ENCODE measurements at regions not wholly inside any gene's neighbourhood (a gene's known extent, or its start where the extent isn't known, plus 50 kb on each side); places are given as distances from the start of the nearest gene placed in this dataset.

GRCh38 chr20:11132819-11133415, 459.1 kb upstream of the JAG1 start:
- no peak for DNase-seq (ENCODE audit: low spot score)
- Mint-ChIP-seq H3K9me3 (peaks cover 6% of the 10 kb centered on the region), H3K4me1 (no peaks in the 10 kb centered on the region), H3K27ac (no peak overlapping the region), H3K4me3 (no peak overlapping the region), H3K27me3 (ENCODE audit: low read depth) (no peaks in the 10 kb centered on the region), H3K36me3 (no peaks in the 10 kb centered on the region)
- TF ChIP-seq EMX1 (CRISPR knock-in tag; IDR thresholded peaks at IDR 0.05) (no peak), ELF4 (CRISPR knock-in tag; IDR thresholded peaks at IDR 0.05; ENCODE audit: low read depth) (no peak), NFATC4 (CRISPR knock-in tag; IDR thresholded peaks at IDR 0.05) (no peak)
- ChIA-PET POLR2A (no interaction called here), CTCF (no interaction called here)
- ATAC-seq: no peak

GRCh38 chr20:11136691-11137090, 462.9 kb upstream of the JAG1 start:
- no peak for ATAC-seq
- H3K9me3 Mint-ChIP-seq: no peaks in the 10 kb centered on the region; the same call in 1 of the 2 replicates
- no peaks in the 10 kb centered on the region for H3K4me1 Mint-ChIP-seq
- no peak for DNase-seq (ENCODE audit: low spot score)
- CTCF ChIA-PET: no interaction called here
- H3K4me3 Mint-ChIP-seq: no peak overlapping the region
- H3K27me3 Mint-ChIP-seq (ENCODE audit: low read depth): no peaks in the 10 kb centered on the region
- POLR2A ChIA-PET: no interaction called here
- H3K27ac Mint-ChIP-seq: no peak overlapping the region
- TF ChIP-seq CREB1 (CRISPR knock-in tag; IDR thresholded peaks at IDR 0.05) (no peak), IRF2 (CRISPR knock-in tag; IDR thresholded peaks at IDR 0.05; ENCODE audit: borderline replicate concordance, low read depth) (no peak), SP1 (CRISPR knock-in tag; conservative IDR thresholded peaks at IDR 0.05) (no peak), ZNF416 (CRISPR knock-in tag; IDR thresholded peaks at IDR 0.05) (no peak), TEAD1 (CRISPR knock-in tag; IDR thresholded peaks at IDR 0.05) (no peak), JAZF1 (CRISPR knock-in tag; IDR thresholded peaks at IDR 0.05) (no peak), NR3C1 (CRISPR knock-in tag; conservative IDR thresholded peaks at IDR 0.05; ENCODE audit: low read depth) (no peak), ZBTB21 (CRISPR knock-in tag; IDR thresholded peaks at IDR 0.05; ENCODE audit: borderline replicate concordance) (no peak), SMAD3 (CRISPR knock-in tag; IDR thresholded peaks at IDR 0.05; ENCODE audit: borderline replicate concordance) (no peak), MAX (CRISPR knock-in tag; IDR thresholded peaks at IDR 0.05) (no peak), ZNF317 (CRISPR knock-in tag; IDR thresholded peaks at IDR 0.05; ENCODE audit: borderline replicate concordance, low read depth) (no peak), PRDM15 (CRISPR knock-in tag; IDR thresholded peaks at IDR 0.05) (no peak), ZNF396 (CRISPR knock-in tag; IDR thresholded peaks at IDR 0.05; ENCODE audit: borderline replicate concordance) (no peak), NR2C2 (CRISPR knock-in tag; IDR thresholded peaks at IDR 0.05) (no peak)
- no peaks in the 10 kb centered on the region for H3K36me3 Mint-ChIP-seq

GRCh38 chr20:11137688-11138087, 463.9 kb upstream of the JAG1 start:
- CTCF ChIA-PET: no interaction called here
- no peak for TF ChIP-seq MYBL2 (CRISPR knock-in tag; IDR thresholded peaks at IDR 0.05)
- TF ChIP-seq ARID4B (CRISPR knock-in tag; IDR thresholded peaks at IDR 0.05; ENCODE audit: borderline replicate concordance): no peak
- TF ChIP-seq GABPB1 (CRISPR knock-in tag; IDR thresholded peaks at IDR 0.05): no peak
- no peak for TF ChIP-seq AR (CRISPR knock-in tag; IDR thresholded peaks at IDR 0.05)
- TF ChIP-seq ELF4 (CRISPR knock-in tag; IDR thresholded peaks at IDR 0.05; ENCODE audit: low read depth): no peak
- no peak for TF ChIP-seq FOXK1 (CRISPR knock-in tag; IDR thresholded peaks at IDR 0.05)

More at GRCh38 chr20:11137688-11138087, 463.9 kb upstream of the JAG1 start:
- ATAC-seq (no peak), DNase-seq (ENCODE audit: low spot score) (no peak)
- Mint-ChIP-seq H3K27ac (no peak overlapping the region), H3K27me3 (ENCODE audit: low read depth) (no peaks in the 10 kb centered on the region), H3K4me3 (no peak overlapping the region), H3K9me3 (no peaks in the 10 kb centered on the region; the same call in 1 of the 2 replicates), H3K36me3 (no peaks in the 10 kb centered on the region), H3K4me1 (no peaks in the 10 kb centered on the region)
- POLR2A ChIA-PET: no interaction called here
